NCI-H187 treated with DMSO at 0.1 percent for 48 hours (cell line): ENCODE measurements at regions not wholly inside any gene's neighbourhood (a gene's known extent, or its start where the extent isn't known, plus 50 kb on each side); places are given as distances from the start of the nearest gene placed in this dataset.

ENCODE experiments used
- DNase-seq: peaks from one replicate; lab custom pipeline; 2025; lab: John Stamatoyannopoulos, UW

DNA sequence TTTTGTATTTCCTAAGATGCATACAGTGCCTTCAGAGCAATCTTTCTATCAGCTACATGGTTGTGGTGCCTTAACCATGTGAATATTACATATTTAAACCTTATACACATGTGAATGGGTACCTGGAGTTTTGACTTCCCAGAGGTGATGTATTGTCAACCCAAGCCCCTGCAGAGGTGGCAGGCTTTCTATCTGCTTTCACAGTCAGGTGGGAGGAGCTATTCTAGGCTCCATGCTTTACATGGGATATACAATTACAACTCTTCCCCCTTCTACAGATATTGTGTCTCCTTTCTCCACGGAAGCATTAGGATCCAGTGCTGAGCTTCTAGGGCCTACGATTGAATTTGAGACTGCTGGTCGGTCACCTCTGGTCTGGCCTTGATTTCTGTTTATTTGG is 89.8 kb upstream of the TUT7 start:
- DNase-seq = no peak

DNA sequence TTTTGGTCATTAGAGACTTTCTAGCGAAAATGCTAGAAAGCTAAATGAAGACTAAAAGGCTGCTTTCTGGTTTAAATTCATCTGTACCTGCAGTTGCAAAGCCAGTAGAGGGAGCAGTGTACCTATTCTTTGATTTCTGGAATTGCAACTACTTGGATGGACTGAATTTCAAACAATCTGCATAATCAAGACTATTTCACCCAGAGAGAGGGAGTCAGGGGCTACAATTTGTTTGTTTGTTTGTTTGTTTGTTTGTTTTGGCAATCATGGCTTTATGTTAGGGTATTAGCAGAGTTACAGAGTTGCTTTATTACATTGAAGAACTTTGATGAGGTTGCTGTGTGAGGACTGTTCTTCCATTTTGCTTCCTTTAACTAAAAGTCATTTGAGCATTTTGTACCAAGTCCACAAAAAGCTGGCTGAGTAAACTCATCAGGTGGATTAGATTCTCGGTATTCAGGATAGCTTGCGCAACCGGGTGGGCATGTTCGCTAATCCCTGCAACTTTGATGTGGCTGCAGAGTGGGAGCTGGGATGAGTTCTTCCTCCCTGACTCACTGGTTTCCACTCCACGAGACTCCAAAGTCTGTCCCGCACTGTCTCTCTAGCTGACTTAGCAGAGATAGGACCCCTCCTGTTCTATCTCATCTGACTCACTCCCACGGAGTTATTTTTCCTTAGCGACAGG is 80.0 kb upstream of the TUT7 start:
- DNase-seq = no peak

DNA sequence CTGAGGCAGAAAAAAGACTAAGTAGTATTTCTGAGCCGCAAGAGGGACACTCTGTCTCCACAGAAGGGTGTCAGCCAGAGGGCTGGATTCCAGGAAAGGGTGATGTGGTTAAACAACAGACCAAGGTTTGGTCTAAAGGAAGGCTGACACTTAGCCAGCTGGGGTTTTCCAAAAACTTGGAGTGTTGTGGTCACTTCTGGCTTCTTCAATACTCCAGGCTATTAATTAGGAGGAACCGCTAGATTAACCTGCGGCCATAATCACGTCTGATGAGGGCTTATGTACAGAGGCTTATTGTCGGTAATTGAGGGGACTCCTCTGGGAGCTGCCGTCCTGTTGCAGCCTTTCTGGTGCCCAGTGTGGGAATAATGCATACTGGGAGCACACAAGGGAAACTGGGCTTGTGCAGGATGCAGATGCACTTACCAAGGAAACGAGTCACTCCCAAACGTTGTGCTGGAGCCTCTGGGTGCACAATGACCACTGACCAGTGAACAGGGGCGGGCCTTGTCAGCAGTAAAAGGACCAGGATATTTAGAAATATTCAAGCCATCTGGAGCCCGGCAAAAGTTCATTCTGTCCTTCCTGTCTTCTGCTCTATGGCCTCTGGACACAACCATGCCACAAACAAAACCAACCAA is 70.2 kb upstream of the TUT7 start:
- no peak for DNase-seq

DNA sequence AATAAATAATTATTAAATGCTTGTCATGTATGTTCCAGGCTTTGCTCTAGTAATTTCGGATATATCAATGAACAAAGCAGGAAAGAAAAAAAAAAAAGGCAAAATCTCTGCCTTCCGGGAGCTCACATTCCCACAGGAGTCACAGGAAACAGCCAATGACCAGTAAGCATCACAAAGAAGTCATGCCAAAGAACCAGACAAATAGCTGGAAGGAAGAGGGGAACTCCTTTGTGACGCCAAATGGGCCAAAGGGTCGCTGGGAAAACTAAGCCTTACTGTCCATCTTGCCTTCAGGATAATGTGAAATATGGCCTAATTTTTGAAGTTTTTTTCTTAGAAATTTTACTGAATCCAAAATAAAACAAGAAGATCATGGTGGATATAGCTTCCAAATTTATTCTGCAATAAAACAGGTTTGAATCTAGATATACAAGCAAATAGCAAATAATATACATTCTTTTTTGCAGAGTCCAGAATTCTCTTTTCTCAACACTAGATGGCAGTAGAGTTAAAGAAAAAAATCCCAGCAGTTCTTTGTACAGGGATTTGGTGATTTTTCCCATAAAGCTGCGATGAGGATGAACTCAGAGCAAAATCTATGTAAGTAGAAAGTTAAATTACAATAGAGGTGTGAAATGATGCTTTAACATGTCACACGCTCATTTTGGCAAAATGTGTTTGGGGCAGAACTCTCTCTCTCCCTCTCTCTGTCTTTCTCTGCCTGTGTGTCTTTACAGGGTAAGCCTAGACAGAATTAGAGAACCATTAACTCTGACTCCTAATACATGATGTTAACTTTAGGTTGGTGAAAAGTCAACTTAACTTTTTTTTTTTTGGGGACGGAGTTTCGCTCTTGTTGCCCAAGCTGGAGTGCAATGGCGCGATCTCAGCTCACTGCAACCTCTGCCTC is 60.0 kb upstream of the TUT7 start:
- no peak for DNase-seq

DNA sequence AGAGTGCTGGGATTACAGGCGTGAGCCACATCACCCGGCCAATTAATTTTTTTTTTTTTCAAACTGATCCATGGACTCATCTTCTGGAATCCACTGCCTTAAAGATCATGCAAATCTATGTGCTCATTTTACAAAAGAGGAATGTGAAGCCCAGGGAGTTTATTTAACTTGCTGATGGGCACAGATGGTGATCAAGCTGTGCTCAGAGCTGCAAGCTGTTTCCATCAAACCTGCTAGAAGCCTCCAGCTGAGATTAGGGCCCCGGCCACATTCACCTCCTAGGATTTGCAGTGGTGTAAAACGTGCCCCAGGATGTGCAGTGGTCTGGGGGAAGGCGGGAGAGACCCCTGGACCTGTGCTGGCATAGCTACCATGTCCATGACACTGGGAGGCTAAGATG is 56.1 kb upstream of the TUT7 start:
- DNase-seq = no peak

DNA sequence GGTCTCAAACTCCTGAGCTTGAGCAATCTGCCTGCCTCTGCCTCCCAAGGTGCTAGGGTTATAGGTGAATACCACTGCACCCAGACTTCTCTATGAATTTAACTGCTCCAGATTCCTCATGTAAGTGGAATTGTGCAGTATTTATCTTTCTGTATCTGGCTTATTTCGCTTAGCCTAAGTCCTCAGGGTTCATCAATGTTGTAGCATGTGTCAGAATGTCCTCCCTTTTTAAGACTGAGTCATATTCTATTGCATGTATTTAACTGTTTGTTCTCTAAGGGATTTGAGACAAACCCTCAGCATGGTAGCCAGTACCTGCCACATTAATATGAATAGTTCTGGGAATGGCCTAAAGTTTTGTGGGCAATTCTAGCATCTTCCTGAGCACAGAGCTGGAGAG is 53.9 kb upstream of the TUT7 start:
- DNase-seq = no peak

DNA sequence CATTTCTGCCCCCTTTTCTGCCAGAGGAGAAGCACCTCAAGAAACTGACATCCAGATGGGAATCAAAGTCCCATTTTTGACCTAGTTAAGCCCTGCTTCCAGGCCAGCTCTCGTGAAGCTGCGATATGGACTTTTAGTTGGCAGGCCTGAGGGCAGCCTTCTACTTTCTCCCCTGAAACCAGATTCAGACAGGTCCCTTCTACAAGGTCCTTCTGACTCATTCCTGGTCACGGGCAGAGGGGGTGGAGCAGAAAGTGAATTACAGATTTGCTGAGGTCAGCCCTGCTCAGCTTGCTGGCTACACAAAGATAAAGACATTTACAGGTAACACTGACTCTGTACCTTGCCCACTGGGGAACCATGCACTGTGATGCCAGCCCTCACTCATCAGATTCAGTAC is 52.8 kb upstream of the TUT7 start:
- DNase-seq = no peak

DNA sequence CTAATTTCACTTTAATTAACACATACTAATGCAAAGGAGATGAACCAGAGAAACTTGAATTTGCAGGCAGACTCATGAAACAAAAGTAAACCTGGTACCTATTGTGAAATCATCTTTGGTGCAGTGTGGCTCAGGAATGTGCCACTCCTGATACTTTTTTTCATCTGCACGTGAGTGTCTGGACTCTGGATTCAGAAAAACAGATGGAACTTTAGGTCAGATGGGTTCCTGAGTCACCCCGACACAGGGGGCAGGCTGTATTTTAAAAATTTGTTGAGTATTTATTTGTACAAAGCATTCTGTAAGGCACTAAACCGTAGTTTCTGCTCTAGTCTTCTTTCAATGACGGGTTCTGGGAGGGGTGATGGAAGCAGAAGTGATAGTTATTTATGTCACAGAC is 52.2 kb upstream of the TUT7 start:
- DNase-seq = no peak

DNA sequence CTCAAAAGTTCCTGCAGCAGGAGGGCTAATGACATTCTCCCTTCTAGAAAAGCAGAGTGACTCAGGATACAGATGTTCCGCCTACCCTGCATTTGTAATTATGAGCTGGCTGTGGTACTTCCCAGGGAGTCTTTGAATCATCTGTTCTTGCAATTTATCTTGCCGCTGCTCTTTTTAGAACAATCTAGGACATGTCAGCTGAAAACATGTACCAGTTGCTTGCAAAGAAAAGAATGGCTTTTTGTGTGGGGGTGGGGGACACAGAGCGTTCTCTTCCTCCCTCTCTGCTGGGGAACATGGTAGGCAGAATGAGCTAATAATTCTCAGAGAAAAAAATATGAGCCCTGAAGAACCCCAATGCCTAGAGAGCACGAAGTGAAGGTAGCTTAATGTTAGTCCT is 51.7 kb upstream of the TUT7 start:
- no peak for DNase-seq

DNA sequence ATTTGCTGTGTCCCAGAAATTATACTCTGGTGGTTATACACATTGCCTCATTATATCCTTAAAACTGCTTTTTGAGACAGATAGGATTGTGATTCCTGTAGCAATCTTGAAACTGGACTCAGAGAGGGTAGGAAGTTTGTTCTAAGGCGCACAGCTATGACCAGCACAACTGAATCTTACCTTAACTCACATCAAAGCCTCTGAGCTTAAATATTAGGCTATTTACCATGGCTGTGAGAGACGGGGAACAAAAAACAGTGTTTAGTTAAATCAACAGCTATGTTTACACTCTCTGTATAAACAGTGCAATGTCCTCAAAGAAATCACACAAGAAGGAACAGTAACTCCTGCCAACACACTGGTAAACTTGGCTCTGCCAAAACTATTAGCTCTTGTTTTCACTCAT is 50.9 kb upstream of the TUT7 start:
- no peak for DNase-seq
